K562 (cell line): ENCODE measurements at regions not wholly inside any gene's neighbourhood (a gene's known extent, or its start where the extent isn't known, plus 50 kb on each side); places are given as distances from the start of the nearest gene placed in this dataset.

Experiments
- DPF2 ChIP-seq: fragments of 450-650 bp; IDR thresholded peaks from 2 replicates; pipeline ENCODE4 v1.6.1; 2016
- KDM1A ChIP-seq, 2 experiments: fragments of 450-650 bp; IDR thresholded peaks; 2 replicates each; pipeline ENCODE4 v1.6.1; 2016; ENCODE audit warnings: mild to moderate bottlenecking in 2 of 2
- KLF16 ChIP-seq: IDR thresholded peaks from 2 replicates; pipeline ENCODE4 v1.6.1; 2016; ENCODE audit warnings: antibody characterized with exemption
- MTA3 ChIP-seq: fragments of 450-650 bp; formaldehyde crosslinking; IDR thresholded peaks from 2 replicates; pipeline ENCODE4 v1.6.1; 2017; ENCODE audit warnings: mild to moderate bottlenecking, borderline replicate concordance
- NUFIP1 ChIP-seq: fragments of 450-650 bp; IDR thresholded peaks from 2 replicates; pipeline ENCODE4 v1.6.1; 2018; ENCODE audit not compliant: partially characterized antibody
- POLR2G ChIP-seq: fragments of 200-400 bp; formaldehyde crosslinking; IDR thresholded peaks from 2 replicates; pipeline ENCODE4 v1.6.1; 2017; ENCODE audit warnings: low read depth, mild to moderate bottlenecking, antibody characterized with exemption, low read length, moderate library complexity

- TF ChIP-seq MTA3 = no peak
- TF ChIP-seq KLF16 = no peak
- TF ChIP-seq KDM1A (IDR thresholded peaks at IDR 0.05) = no peak
- TF ChIP-seq NUFIP1 = no peak
- TF ChIP-seq POLR2G = no peak
- no peak for TF ChIP-seq DPF2
These were observed 56.4 kb upstream of the FAM20C start for GRCh38 chr7:135731-136645.
